ENCODE measurements at regions not wholly inside any gene's neighbourhood (a gene's known extent, or its start where the extent isn't known, plus 50 kb on each side); places are given as distances from the start of the nearest gene placed in this dataset.

- TF ChIP-seq POLR2A (IDR thresholded peaks at IDR 0.05; ENCODE audit: low read depth, low read length) (no peak), TAF1 (IDR thresholded peaks at IDR 0.05; ENCODE audit: borderline replicate concordance, low read depth, low read length) (no peak), POLR2AphosphoS5 (IDR thresholded peaks at IDR 0.05; ENCODE audit: low read depth, low read length) (no peak)
Observed at GRCh38 chr9:104009826-104010225, 84.3 kb upstream of the SMC2 start.
